Testis (tissue), 2 donors: ENCODE measurements at regions not wholly inside any gene's neighbourhood (a gene's known extent, or its start where the extent isn't known, plus 50 kb on each side); places are given as distances from the start of the nearest gene placed in this dataset.

Experiments used
- DNase-seq: peaks from one replicate; pipeline ENCODE4 v3.0.0-alpha.2; 2019
- H3K27ac ChIP-seq, 2 donors: fragments of 200-600 bp; sonication (generic); one replicate each; pipeline ENCODE4 v1.5.1; 2019
- H3K27me3 ChIP-seq: fragments of 200-600 bp; sonication (generic); one replicate; pipeline ENCODE4 v1.5.1; 2019
- H3K36me3 ChIP-seq: fragments of 200-600 bp; sonication (generic); one replicate; pipeline ENCODE4 v1.5.1; 2017; ENCODE audit warnings: low read depth; ENCODE audit errors: missing control alignments
- H3K4me1 ChIP-seq: fragments of 200-600 bp; sonication (generic); one replicate; pipeline ENCODE4 v1.5.1; 2019
- H3K4me3 ChIP-seq, 2 donors: fragments of 200-600 bp; sonication (generic); one replicate each; pipeline ENCODE4 v1.5.1; 2017 to 2019
- H3K9me3 ChIP-seq: fragments of 200-600 bp; sonication (generic); one replicate; pipeline ENCODE4 v1.5.1; 2017
- POLR2A ChIP-seq: fragments of 450-650 bp; IDR thresholded peaks from one replicate; pipeline ENCODE4 v1.6.1; 2017; ENCODE audit warnings: antibody characterized with exemption, mild to moderate bottlenecking, moderate library complexity
- WGBS, 2 donors: methylation state at CpG; one replicate each; pipeline ENCODE4 v1.1.5; 2018; 5-methylcytosine and 5-hydroxymethylcytosine counted together
- intact Hi-C: fragments of 100-400 bp; cut with DNase I; formaldehyde crosslinking; loops from one replicate; pipeline ENCODE4 v1.15.1; 2023; ENCODE audit warnings: low total_unique reads
- small RNA-seq, 2 donors: library from RNA; depleted of rRNA; stranded (forward); fragments of <200 nt; gene quantifications; one replicate each; pipeline ENCODE3, GENCODE V24; 2016
- TF ChIP-seq, protein P1 (sequence below), 3 experiments: fragments of 450-650 bp in 2 of 3; fragments of 200-600 bp in 1 of 3; sonication (generic) in 1 of 3; IDR thresholded peaks; one replicate each; pipeline ENCODE4 v1.5.1; 2016 to 2019; ENCODE audit warnings: antibody characterized with exemption in 3 of 3, mild to moderate bottlenecking in 2 of 3, moderate library complexity in 1 of 3

DNA sequence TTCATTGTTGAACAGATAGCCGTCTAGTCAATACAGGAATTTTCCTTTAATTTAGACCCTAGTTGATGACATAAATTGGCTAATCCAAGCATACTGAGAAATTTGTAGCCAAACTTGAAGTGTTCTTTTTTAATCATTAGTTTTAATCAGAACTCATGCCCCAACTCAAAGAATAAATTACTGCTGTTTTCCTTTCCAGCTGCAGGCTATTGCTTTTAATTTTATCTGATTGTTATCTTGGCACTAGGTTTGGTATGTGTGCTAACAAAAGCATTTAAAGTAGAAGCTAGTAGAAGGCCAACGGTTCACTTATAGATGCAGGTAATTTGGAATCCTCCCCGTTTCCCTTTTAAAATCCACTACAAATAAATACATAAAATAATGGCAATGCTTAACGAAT lies 188.5 kb downstream of the CD109 start:
- H3K36me3 ChIP-seq, result no peaks in the 10 kb centered on the region
- TF ChIP-seq, protein P1, sequence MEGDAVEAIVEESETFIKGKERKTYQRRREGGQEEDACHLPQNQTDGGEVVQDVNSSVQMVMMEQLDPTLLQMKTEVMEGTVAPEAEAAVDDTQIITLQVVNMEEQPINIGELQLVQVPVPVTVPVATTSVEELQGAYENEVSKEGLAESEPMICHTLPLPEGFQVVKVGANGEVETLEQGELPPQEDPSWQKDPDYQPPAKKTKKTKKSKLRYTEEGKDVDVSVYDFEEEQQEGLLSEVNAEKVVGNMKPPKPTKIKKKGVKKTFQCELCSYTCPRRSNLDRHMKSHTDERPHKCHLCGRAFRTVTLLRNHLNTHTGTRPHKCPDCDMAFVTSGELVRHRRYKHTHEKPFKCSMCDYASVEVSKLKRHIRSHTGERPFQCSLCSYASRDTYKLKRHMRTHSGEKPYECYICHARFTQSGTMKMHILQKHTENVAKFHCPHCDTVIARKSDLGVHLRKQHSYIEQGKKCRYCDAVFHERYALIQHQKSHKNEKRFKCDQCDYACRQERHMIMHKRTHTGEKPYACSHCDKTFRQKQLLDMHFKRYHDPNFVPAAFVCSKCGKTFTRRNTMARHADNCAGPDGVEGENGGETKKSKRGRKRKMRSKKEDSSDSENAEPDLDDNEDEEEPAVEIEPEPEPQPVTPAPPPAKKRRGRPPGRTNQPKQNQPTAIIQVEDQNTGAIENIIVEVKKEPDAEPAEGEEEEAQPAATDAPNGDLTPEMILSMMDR (IDR thresholded peaks at IDR 0.05), result no peak
- no peak for TF ChIP-seq POLR2A
- H3K4me1 ChIP-seq, result no peaks in the 10 kb centered on the region
- H3K4me3 ChIP-seq, result no peak overlapping the region
- intact Hi-C loops, result no loop called here
- 62% methylated on average over 4 of the region's 4 CpGs; no CpG with 5 or more reads in 1 of the 2 donors for WGBS, 2 donors
- no peak overlapping the region for H3K27ac ChIP-seq
- H3K27me3 ChIP-seq, result no peaks in the 10 kb centered on the region
- no peaks in the 10 kb centered on the region for H3K9me3 ChIP-seq
- no peak for DNase-seq

DNA sequence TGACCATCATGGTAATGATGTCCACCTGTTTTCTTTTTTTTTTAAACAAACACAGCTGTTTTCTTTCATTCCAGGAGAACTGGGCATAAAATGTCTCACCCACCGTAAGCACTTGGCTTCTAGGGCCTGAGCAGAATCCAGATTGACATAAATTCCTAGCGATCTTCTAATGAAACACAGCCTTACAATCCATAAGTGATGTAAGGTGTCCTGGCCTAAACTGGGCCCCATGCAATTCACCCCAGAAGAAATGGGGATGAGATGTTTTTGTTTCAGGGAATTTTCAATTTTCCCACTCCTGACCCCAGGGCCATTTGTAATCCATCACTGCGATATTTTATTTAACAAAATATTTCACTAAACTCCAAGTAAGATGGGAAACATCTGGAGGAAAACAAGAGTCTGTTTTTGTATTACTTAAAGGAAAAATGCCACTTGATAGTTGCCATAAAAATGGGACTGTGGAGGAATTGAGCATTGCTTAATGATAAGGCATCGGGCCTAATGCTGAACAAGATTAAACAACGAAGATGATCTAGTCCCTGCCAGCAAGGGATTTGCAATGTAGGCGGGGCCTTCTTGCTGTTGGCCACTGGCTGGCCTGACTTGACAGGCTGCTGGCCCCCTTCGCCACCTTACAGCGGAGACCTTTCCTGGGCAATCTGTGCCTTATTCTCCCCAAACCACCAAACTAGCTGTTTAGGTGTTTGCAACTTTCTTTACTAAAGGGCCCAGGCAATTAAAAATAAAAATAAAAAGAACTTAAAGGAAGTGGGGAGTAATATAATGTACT lies 183.7 kb downstream of the CD109 start:
- Histone ChIP-seq H3K9me3 (no peaks in the 10 kb centered on the region), H3K4me3 (no peak overlapping the region), H3K4me1 (no peaks in the 10 kb centered on the region), H3K27me3 (no peaks in the 10 kb centered on the region), H3K36me3 (no peaks in the 10 kb centered on the region), H3K27ac (no peak overlapping the region)
- DNase-seq, result no peak
- TF ChIP-seq, protein P1 (IDR thresholded peaks at IDR 0.05), result no peak
- 70 to 84% methylated on average over 8 of the region's 8 CpGs for WGBS, 2 donors
- intact Hi-C loops, result no loop called here

DNA sequence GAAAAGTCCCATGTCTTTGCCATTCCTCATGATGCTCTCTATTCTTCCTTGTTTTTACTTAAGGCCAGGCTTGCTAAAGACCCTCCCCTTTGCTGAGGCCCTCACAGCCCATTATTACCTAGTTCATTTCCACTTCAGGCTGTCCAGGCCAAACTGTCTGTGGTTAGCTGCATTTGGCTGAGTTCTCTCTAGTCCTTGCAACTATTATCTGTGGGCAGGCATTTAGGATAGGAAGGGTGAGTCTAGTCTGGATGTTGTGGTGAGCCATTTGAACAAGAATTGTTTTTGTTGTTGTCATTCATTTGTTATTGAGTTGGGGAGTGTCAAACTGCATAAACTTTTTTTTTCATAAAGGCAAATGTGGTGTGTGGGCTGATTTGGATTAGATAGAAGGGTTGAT lies 182.4 kb downstream of the CD109 start:
- Histone ChIP-seq H3K9me3 (no peaks in the 10 kb centered on the region), H3K4me1 (no peaks in the 10 kb centered on the region), H3K27ac (no peak overlapping the region), H3K4me3 (no peak overlapping the region), H3K36me3 (no peaks in the 10 kb centered on the region), H3K27me3 (no peaks in the 10 kb centered on the region)
- intact Hi-C loops, result no loop called here
- no peak for TF ChIP-seq POLR2A
- TF ChIP-seq, protein P1 (IDR thresholded peaks at IDR 0.05), result no peak
- no peak for DNase-seq

Small RNA genes lying in the stretch of these regions (small RNA-seq; reads per million reads assigned to genes)
- gene AL356277.1 (0 reads per million in 2 donors), gene TXNP7 (0 reads per million in 2 donors)
